GM18909 (cell line): ENCODE measurements at regions not wholly inside any gene's neighbourhood (a gene's known extent, or its start where the extent isn't known, plus 50 kb on each side); places are given as distances from the start of the nearest gene placed in this dataset.
"Not testable (repeated sequence)": the region's sequence is repeated elsewhere in the genome, so short reads cannot be mapped to it uniquely, and the experiment has no call there.

Experiments used
- ATAC-seq: cut with Tn5 transposase; IDR thresholded peaks from one replicate; pipeline ENCODE4 v1.9.1; 2021; ENCODE audit warnings: mild to moderate bottlenecking; ENCODE audit not compliant: unreplicated experiment, poor library complexity

- no peak for ATAC-seq
Measured at GRCh38 chr20:12067686-12068085, 150.0 kb downstream of the BTBD3 start.

DNA sequence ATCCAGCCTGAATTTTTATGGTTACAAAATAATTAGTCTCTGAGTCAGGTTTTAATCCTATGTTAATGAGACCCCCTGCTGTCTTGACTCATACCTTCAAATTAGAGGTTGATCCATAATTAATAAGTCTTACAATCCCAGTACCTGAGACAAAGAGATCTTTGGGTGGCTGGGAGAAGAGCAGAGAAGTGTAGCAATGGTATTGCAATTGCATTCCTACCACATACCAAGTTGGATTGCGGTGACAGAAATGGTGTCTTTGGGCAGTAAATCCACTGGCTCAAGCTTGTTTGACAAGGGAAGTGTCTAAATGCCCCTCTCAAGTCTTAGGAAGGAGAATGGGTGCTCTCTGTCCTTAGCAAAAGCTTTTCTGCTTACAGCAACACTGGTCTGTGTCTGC is 150.4 kb downstream of the BTBD3 start:
- ATAC-seq, result no peak

DNA sequence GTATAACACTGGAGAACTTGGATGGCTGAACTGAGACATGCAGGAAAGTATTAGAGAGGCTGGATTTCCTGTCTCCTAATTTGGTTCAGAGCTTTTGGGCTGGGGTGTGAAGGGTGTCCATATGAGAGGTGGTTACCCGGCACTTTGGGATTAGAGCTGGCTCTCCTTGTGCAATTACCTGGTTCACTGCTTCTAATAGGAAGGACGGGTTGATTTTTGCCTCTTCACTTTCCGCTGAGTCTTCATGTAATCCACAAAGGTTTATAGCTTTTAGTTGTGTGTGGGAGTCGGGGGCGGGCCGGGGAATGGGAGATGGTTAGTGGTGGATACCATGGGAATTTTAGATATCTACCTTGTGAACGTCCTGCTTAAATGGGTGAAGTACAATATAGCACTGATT is 151.5 kb downstream of the BTBD3 start:
- ATAC-seq, result no peak

DNA sequence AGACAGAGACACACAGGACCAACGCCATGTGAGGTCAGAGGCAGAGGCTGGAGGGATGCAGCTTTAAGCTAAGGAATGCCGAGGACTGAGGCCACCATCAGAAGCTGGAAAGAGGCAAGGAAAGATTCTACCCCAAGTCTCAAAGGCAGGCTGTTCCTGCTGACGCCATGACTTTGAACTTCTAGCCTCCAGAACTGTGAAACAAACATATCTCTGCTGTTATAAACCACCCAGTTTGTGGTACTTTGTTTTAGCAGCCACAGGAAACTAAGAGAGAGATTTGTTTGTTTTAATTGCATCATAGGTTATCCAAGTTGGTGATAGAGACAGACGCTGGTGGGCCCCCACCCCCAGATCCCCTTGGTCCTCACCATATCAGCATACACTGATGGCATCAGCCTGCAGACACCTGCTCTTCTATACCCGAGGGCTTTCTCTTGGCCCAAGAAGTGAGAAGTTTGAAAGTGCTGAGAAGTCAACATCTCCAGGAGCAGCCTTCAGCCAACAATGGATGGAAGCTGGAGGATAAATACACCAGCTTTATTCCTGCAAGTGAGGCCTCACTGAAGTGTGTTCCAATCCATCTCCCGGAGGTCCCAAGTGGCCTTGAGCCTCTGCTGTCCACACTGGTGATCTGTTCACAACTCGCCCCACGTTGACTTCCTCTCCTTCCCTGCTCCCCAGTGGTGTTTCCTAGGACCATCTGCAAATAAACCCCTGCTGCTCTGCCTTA is 154.7 kb downstream of the BTBD3 start:
- ATAC-seq, result no peak

GRCh38 chr20:12072954-12073264 is 155.2 kb downstream of the BTBD3 start:
- ATAC-seq, result no peak

DNA sequence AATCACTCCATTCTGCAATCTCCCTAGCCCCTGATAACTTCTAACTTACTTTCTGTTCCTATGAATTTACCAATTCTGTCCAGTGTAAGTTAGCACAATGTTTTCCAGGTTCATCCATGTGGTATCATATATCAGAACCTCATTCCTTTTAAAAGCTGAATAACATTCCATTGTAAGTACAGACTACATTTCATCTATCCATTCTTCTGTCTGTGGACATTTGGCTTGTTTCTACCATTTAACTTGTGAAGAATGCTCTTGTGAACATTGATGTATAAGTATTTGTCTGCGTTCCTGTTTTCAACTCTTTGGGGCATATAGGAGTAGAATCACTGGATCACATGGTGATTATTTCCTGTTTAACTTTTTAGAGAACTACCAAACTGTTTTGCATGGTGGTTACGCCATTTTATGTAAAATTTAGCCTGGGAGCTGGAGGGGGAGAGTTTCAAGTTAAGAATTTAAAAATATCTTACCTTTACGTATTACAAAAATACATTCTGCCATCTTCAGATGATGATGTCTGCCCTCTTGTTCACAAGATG is 156.5 kb downstream of the BTBD3 start:
- ATAC-seq, result no peak

DNA sequence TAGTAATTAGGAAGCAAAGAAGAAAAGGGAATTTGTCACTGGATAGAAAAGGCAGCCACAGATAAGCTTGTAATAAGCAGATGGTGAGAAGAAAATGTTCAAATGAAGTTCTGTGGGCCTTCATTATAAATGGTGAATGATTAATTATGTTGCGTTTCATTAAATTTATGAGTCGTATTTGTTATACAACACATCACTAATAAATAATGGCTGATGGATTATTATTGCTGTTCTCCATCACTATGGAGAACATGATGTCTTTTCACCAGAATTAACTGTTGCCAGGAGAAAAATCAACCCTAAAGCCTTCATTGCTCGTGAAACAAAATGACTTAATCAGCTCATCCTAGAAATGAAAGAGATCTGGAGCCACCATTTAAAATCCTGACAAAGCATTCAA is 158.5 kb downstream of the BTBD3 start:
- no peak for ATAC-seq

DNA sequence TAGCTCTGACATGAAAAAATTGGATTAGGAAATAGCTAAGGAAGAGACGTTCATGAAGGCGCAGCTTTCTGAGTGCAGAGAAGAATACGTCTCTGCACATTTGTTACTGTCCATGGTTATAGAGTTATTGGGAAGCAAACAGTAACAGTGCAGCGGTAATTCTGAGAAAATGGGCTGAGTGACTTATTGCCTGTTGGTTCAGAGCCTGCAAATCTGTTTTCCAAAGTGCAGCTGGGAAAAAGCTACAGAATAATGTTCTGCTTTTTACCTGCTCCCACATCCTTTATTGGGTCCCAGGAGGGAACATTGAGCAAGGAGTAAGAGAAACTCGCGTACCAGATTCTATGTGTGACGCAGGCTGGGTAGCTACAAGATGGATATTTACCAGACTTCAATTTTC is 160.2 kb downstream of the BTBD3 start:
- ATAC-seq, result no peak

DNA sequence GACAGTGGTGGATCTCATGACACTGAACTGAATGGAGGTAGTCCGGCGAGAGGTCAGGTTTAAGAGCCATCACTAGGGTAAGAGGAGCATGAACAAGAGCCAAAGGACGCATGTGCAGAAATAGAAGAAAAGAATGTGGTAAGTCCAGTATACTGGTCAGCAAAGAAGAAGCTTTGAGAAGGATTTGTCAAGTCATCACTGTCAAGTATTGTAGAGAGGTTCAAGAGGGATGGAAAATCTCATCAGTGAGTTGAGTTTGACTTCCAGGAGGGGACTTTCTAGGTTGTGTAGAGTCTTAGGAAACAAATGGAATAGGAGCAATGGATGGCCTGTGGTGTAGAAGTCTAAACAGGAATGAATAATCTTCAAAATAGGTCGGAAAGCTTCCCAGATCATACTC is 161.8 kb downstream of the BTBD3 start:
- ATAC-seq, result no peak

GRCh38 chr20:12083269-12083668 is 165.6 kb downstream of the BTBD3 start:
- no peak for ATAC-seq

- no peak for ATAC-seq
Measured at GRCh38 chr20:12084482-12084881, 166.8 kb downstream of the BTBD3 start.

- no peak for ATAC-seq
Measured at GRCh38 chr20:12086359-12086758, 168.7 kb downstream of the BTBD3 start.

DNA sequence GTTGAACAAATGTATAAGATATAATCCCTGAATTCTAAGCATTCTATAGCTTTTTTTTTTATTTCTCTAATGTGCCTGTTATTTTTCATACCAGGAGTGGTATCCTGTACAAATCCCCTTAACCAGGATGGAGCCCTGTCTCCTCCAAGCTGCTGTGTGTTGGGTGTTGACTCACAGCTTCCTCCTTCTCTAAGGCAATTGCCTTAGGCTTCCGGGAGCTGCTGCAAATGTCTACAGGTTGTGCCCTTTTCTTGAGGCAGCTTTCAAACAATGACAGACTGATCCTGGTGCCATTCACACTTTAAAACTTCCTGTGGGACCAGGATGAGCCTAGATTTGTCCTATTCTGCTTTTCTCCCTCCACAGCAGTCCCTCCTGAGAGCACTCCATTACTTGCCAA is 173.2 kb downstream of the BTBD3 start:
- ATAC-seq, result no peak

GRCh38 chr20:12093057-12093796 is 175.5 kb downstream of the BTBD3 start:
- ATAC-seq, result no peak

DNA sequence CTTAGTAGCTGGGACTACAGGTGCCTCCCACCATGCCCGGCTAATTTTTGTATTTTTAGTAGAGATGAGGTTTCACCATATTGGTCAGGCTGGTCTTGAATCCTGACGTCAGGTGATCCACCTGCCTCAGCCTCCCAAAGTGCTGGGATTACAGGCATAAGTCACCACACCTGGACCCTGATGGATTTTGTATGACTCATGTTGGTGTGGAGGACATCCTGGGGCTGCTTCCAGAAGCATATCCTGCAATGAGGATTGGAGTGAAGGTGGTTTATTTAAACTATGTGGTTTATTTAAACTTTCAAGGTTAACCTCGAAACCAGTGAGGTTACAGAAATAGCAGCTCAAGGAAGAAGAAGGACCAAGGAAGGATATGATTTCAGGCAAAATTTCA is 176.1 kb downstream of the BTBD3 start:
- not testable (repeated sequence) for ATAC-seq

DNA sequence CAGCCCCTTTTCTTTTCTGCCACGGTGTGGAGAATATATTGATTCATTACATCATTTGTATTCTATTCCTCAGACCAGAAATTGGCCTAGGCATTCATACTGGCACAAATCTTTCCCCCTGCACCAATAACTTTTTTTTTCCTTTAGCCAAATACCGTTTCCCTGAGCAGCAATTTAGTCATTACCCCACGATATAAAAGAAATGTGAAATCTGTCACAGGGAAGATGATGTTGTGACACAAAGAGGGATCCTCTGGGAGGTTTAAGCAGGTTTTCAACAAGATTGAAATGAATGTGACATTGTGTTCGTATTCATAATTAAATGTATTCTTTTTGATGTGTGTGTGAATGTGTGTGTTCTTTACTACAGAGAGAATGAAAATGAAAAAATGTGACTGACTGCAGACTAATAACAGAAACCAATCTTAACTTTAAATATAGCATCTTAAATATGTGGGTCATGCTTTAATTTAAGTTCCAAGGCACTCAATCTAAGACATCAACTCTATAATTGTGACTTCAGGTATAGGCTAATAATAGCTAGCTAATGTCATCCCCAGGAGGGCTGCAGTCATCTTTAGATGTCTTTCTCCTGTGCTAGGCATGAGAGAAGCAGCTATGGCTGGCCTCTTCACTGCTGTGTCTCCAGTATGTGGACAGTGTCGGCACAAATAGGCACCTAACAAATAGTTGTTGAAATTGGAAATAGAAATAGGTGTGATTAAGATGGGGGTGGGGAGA is 177.7 kb downstream of the BTBD3 start:
- ATAC-seq, result no peak

DNA sequence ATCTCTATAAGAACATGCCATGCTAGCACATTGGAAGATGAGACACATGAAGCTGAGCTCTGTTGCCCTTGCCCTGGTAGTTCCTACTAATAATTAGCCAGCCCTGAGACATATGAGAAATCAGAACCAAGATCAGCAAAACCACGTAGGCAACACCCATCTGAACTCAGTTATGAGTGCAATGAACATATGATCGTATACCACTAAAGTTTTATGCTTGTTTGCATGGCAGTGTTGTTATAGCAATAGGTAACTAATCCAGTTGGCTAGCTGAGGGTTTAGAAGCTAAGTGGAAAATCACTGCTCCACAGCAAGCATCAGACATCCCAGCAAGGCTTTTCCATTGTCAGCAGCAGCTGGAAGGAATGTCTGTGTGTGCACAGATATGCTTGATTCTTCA is 180.7 kb downstream of the BTBD3 start:
- ATAC-seq, result no peak

DNA sequence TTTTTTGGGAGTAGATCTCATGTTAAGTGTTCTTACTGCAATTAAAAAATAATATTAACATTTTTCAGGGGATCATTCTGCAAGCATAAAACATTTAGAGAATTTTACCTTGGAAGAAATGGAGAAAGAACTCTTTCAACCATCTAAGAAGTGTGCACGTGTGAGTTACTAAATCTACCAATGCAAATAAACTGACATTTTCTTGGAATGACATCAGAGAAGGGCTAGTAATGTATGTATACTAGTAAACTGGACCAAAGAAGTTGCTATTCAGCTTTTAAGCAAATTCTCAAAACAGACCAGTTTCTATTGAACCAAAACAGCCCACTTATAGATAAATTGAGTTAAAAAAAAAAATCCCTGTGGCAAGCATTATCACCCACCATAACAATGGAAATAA is 191.2 kb downstream of the BTBD3 start:
- ATAC-seq, result no peak

GRCh38 chr20:12110274-12110673 is 192.6 kb downstream of the BTBD3 start:
- ATAC-seq, result no peak

DNA sequence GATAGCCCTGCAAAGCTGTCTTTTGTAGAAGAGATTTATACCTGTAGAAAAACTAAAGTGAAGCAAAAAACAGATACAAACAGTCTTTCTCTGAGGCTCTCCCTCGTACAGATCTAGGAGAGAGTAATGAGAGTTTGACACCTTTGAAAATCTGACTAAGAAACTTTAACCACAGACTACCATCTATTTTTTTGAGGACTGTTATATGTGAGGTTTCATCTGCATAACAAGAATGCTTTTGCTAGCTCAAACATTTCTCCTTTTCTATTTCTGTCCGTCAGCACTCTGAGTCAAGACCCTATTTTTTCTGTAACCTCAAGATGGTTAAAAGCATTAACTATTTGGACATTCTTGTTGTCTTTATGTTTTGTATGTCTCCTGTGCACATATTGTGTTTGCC is 193.0 kb downstream of the BTBD3 start:
- no peak for ATAC-seq

DNA sequence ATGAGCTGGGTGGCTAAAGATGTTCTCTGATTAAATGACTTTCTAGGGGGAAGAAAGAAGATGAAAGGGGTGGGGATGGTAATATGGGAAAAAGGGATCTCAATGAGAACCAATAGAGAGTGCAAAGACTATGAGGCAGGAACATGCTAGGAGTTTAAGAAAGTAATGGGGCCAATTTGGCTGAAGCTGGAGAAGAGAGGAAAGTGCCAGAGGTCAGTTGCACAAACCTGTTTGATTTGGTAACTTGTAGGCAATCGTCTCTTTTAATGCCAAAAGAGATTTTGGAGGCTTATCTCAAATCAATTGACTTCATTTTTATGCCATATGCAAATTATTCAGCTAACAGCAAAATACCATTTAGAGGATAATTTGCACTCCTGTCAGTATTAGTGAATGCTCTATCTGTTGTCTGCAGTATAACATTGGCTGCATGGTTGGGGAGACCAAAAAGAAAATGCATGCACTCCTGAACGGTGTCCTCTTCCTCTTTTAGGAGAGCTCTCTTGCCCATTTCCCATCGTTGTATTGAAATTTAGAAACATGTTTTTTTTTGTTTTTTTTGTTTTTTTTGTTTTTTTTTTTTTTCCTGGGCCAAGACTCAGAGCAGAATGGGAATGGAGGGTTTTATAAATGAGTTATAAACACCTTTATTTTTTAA is 193.9 kb downstream of the BTBD3 start:
- ATAC-seq, result no peak
